Frontal cortex (tissue), 3 donors: ENCODE measurements at regions not wholly inside any gene's neighbourhood (a gene's known extent, or its start where the extent isn't known, plus 50 kb on each side); places are given as distances from the start of the nearest gene placed in this dataset.
"Not testable (repeated sequence)": the region's sequence is repeated elsewhere in the genome, so short reads cannot be mapped to it uniquely, and the experiment has no call there.

Experiments
- DNase-seq, 2 donors: peaks; one replicate each; pipeline ENCODE4 v3.0.0; 2012; ENCODE audit warnings: low spot score in 2 of 2
- FAIRE-seq: peaks from 2 replicates; lab custom pipeline; 2012; peaks lifted over from hg19 to GRCh38; lab: Jason Lieb, UNC
- donor health status: control.
- donor health status: control.
- donor health status: control.

- no peak for FAIRE-seq
- no peak for DNase-seq
These were observed 444.6 kb downstream of the GASK1B start for GRCh38 chr4:157728215-157728614.

GRCh38 chr4:157727163-157727562 is 445.7 kb downstream of the GASK1B start:
- FAIRE-seq (no peak), DNase-seq (no peak)

GRCh38 chr4:157722146-157722545 is 450.7 kb downstream of the GASK1B start:
- no peak for FAIRE-seq
- no peak for DNase-seq

- no peak for DNase-seq
- no peak for FAIRE-seq
These were observed 459.5 kb downstream of the GASK1B start for GRCh38 chr4:157713342-157713741.

- no peak for FAIRE-seq
- DNase-seq: no peak
These were observed 466.7 kb downstream of the GASK1B start for GRCh38 chr4:157706155-157706554.

GRCh38 chr4:157702831-157703230 is 470.0 kb downstream of the GASK1B start:
- no peak for FAIRE-seq

GRCh38 chr4:157701695-157701994 is 471.2 kb downstream of the GASK1B start:
- FAIRE-seq (no peak), DNase-seq (no peak)

More at GRCh38 chr4:157702831-157703230, 470.0 kb downstream of the GASK1B start:
- DNase-seq: no peak

GRCh38 chr4:157700898-157701694 is 471.7 kb downstream of the GASK1B start:
- FAIRE-seq: no peak

GRCh38 chr4:157689476-157689875 is 468.9 kb downstream of the GRIA2 start:
- FAIRE-seq (no peak), DNase-seq (no peak)

More at GRCh38 chr4:157700898-157701694, 471.7 kb downstream of the GASK1B start:
- DNase-seq: no peak

- FAIRE-seq (no peak), DNase-seq (no peak)
These were observed 467.4 kb downstream of the GRIA2 start for GRCh38 chr4:157687971-157688370.

GRCh38 chr4:157679326-157679725 is 458.8 kb downstream of the GRIA2 start:
- not testable (repeated sequence) for FAIRE-seq, DNase-seq

GRCh38 chr4:157678478-157678877 is 457.9 kb downstream of the GRIA2 start:
- FAIRE-seq (no peak), DNase-seq (no peak)

- peak in 1 of 2 donors; percentile 7 for DNase-seq
- FAIRE-seq: no peak
These were observed 454.2 kb downstream of the GRIA2 start for GRCh38 chr4:157674699-157675098.

GRCh38 chr4:157667836-157668235 is 447.3 kb downstream of the GRIA2 start:
- no peak for DNase-seq
- no peak for FAIRE-seq

GRCh38 chr4:157664726-157665125 is 444.2 kb downstream of the GRIA2 start:
- DNase-seq: no peak
- no peak for FAIRE-seq

GRCh38 chr4:157655096-157655809 is 434.7 kb downstream of the GRIA2 start:
- FAIRE-seq: no peak
- no peak for DNase-seq

- FAIRE-seq (no peak), DNase-seq (no peak)
These were observed 422.7 kb downstream of the GRIA2 start for GRCh38 chr4:157643257-157643656.

GRCh38 chr4:157634057-157634456 is 413.5 kb downstream of the GRIA2 start:
- no peak for FAIRE-seq

GRCh38 chr4:157616741-157617472 is 396.4 kb downstream of the GRIA2 start:
- no peak for FAIRE-seq
- no peak for DNase-seq

More at GRCh38 chr4:157634057-157634456, 413.5 kb downstream of the GRIA2 start:
- no peak for DNase-seq

- FAIRE-seq: no peak
- no peak for DNase-seq
These were observed 387.5 kb downstream of the GRIA2 start for GRCh38 chr4:157607996-157608395.

- no peak for DNase-seq
- no peak for FAIRE-seq
These were observed 380.1 kb downstream of the GRIA2 start for GRCh38 chr4:157600583-157600982.
